ENCODE measurements at regions not wholly inside any gene's neighbourhood (a gene's known extent, or its start where the extent isn't known, plus 50 kb on each side); places are given as distances from the start of the nearest gene placed in this dataset.

DNA sequence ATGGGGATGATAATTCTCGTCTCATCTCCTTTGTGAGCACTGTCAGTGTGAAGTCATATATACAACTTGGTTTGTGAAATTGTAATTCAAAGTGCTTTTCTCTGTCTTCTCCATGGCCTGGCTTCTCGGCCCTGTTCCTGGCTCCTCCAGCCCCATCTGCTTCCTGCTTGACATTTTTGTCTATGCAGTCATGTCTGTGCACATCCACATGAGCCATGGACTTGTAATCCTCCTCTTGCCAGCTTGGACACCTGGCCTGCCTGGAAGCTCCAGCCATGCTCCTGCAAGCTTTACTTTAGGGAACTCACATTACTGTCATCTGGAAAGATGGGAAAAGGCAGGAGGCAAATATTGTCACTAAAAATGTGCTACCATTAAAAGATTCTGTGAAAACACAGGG lies 576.0 kb upstream of the DPP6 start:
- H3K4me1 Mint-ChIP-seq, result no peaks in the 10 kb centered on the region
- H3K36me3 Mint-ChIP-seq, result peaks cover 2% of the 10 kb centered on the region
- H3K27ac Mint-ChIP-seq, result no peak overlapping the region
- no peak overlapping the region for H3K4me3 Mint-ChIP-seq
- TF ChIP-seq, protein P1, sequence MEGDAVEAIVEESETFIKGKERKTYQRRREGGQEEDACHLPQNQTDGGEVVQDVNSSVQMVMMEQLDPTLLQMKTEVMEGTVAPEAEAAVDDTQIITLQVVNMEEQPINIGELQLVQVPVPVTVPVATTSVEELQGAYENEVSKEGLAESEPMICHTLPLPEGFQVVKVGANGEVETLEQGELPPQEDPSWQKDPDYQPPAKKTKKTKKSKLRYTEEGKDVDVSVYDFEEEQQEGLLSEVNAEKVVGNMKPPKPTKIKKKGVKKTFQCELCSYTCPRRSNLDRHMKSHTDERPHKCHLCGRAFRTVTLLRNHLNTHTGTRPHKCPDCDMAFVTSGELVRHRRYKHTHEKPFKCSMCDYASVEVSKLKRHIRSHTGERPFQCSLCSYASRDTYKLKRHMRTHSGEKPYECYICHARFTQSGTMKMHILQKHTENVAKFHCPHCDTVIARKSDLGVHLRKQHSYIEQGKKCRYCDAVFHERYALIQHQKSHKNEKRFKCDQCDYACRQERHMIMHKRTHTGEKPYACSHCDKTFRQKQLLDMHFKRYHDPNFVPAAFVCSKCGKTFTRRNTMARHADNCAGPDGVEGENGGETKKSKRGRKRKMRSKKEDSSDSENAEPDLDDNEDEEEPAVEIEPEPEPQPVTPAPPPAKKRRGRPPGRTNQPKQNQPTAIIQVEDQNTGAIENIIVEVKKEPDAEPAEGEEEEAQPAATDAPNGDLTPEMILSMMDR (IDR thresholded peaks at IDR 0.05; ENCODE audit: unreplicated experiment), result no peak
- no peak for DNase-seq (ENCODE audit: low spot score in 2 of 2, unreplicated experiment in 2 of 2)
- H3K27me3 Mint-ChIP-seq (ENCODE audit: low read depth), result no peaks in the 10 kb centered on the region
- peaks cover 72% of the 10 kb centered on the region for H3K9me3 Mint-ChIP-seq

DNA sequence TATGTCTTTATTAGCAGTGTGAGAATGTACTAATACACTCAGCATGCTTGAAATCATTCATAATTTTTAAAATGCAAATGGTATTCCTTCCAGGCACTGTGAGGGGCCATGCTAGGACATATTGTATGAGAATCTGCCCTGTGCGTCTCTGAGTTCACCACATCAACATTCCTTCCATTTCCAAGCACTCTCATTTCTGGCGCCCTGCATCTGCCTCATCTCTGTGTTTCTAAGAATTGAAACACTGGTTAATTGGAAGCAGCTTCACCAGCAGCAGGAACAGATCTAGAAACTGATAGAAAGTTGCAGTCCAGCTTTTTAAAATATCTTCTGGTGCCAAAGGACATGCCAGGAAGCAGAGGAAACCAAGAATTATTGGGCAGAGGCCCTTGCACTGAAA lies 555.9 kb upstream of the DPP6 start:
- Mint-ChIP-seq H3K36me3 (peaks cover 2% of the 10 kb centered on the region), H3K4me3 (no peak overlapping the region), H3K27ac (no peak overlapping the region), H3K27me3 (ENCODE audit: low read depth) (no peaks in the 10 kb centered on the region), H3K4me1 (no peaks in the 10 kb centered on the region), H3K9me3 (peaks cover 87% of the 10 kb centered on the region)
- DNase-seq (ENCODE audit: low spot score in 2 of 2, unreplicated experiment in 2 of 2), result no peak
- TF ChIP-seq, protein P1 (IDR thresholded peaks at IDR 0.05; ENCODE audit: unreplicated experiment), result no peak

- TF ChIP-seq, protein P1 (IDR thresholded peaks at IDR 0.05; ENCODE audit: unreplicated experiment), result no peak
- DNase-seq (ENCODE audit: low spot score in 2 of 2, unreplicated experiment in 2 of 2), result no peak
- H3K27me3 Mint-ChIP-seq (ENCODE audit: low read depth), result no peaks in the 10 kb centered on the region
- H3K9me3 Mint-ChIP-seq, result peaks cover 70% of the 10 kb centered on the region
- no peaks in the 10 kb centered on the region for H3K4me1 Mint-ChIP-seq
- peaks cover 1% of the 10 kb centered on the region for H3K36me3 Mint-ChIP-seq
- no peak overlapping the region for H3K27ac Mint-ChIP-seq
- H3K4me3 Mint-ChIP-seq, result no peak overlapping the region
Measured at GRCh38 chr7:153503093-153503492, 549.1 kb upstream of the DPP6 start.

DNA sequence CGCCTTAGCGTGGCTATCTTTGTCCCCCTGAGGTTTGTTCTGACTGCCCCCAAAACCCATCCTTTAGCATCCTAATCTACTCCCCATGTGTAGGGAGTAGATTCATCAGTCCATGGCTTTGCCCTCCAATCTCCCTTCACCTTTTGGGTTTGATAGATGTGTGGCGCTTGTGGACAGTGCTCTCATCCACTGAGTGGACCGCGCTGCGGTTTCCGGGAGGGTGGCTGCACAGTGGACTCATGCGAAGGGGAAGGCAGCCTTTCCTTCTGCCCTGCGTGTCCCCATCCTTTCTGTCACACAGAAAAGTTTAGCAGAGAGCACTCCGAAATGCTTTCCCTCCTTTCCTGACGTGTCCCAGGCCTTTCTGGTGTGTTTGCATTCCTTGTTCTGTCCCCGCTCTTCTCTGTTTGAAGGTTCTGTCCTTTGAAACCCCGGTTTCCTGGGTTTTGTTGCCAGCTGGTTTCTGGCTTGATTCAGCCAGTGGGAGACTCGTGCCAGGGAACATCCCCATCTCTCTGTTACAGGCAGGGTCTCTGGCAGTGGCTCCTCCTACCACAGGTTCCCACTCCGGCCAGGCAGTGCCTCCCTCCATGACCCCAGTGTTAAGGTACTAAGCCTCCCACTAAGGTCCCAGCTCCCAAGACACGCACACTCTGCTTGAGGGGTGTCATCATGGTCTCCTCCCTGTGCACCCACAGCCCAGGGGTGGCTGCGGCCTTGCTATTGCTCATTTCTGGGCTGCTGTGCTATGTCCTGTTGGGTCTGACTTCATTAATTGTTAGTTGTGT lies 547.7 kb upstream of the DPP6 start:
- H3K9me3 Mint-ChIP-seq, result peaks cover 65% of the 10 kb centered on the region
- no peaks in the 10 kb centered on the region for H3K27me3 Mint-ChIP-seq (ENCODE audit: low read depth)
- no peak overlapping the region for H3K27ac Mint-ChIP-seq
- no peak overlapping the region for H3K4me3 Mint-ChIP-seq
- H3K36me3 Mint-ChIP-seq, result peaks cover 1% of the 10 kb centered on the region
- DNase-seq (ENCODE audit: low spot score in 2 of 2, unreplicated experiment in 2 of 2), result no peak
- H3K4me1 Mint-ChIP-seq, result no peaks in the 10 kb centered on the region
- TF ChIP-seq, protein P1 (IDR thresholded peaks at IDR 0.05; ENCODE audit: unreplicated experiment), result no peak

DNA sequence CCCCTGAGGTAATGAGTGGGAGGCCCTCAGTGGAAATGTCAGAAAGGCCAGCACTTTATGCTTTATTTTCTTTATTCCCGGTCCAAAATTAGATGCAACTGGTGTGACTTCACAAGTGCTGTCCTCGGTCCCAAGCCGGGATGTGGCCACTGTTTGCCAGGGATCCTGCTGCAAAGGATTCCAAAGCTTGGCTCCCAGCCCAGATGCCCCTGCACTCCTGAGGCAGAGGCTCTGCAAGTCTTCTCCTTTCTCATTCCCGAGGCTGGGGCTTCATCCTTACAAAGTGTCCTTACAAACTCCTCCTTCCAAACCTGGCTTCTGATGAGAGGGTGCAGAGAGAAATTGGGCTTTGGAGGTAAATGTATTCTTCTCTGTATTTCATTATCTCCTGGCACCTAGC lies 544.3 kb upstream of the DPP6 start:
- Mint-ChIP-seq H3K27ac (no peak overlapping the region), H3K4me1 (no peaks in the 10 kb centered on the region), H3K27me3 (ENCODE audit: low read depth) (no peaks in the 10 kb centered on the region), H3K4me3 (no peak overlapping the region), H3K9me3 (peaks cover 65% of the 10 kb centered on the region), H3K36me3 (peaks cover 1% of the 10 kb centered on the region)
- TF ChIP-seq, protein P1 (IDR thresholded peaks at IDR 0.05; ENCODE audit: unreplicated experiment), result no peak
- no peak for DNase-seq (ENCODE audit: low spot score in 2 of 2, unreplicated experiment in 2 of 2)

Data from mesothelial cell of epicardium (in vitro differentiated cells).